Neuronal stem cell (in vitro differentiated cells): ENCODE measurements at regions not wholly inside any gene's neighbourhood (a gene's known extent, or its start where the extent isn't known, plus 50 kb on each side); places are given as distances from the start of the nearest gene placed in this dataset.

Experiments used
- DNase-seq: peaks from one replicate; pipeline ENCODE4 v3.0.0-alpha.2; 2013; ENCODE audit warnings: low spot score
- H2AFZ ChIP-seq: one replicate; pipeline ENCODE4 v1.6.1; 2013; ENCODE audit warnings: mild to moderate bottlenecking, low read length, inconsistent platforms
- H2AK5ac ChIP-seq: 2 replicates; pipeline ENCODE4 v1.6.1; 2013; ENCODE audit warnings: low read depth, mild to moderate bottlenecking, inconsistent platforms, low read length, moderate library complexity, mixed read lengths
- H2BK120ac ChIP-seq: 2 replicates; pipeline ENCODE4 v1.6.1; 2013; ENCODE audit warnings: low read depth, mild to moderate bottlenecking, inconsistent platforms, low read length, moderate library complexity, mixed read lengths
- H2BK12ac ChIP-seq: one replicate; pipeline ENCODE4 v1.6.1; 2013; ENCODE audit warnings: low read length, inconsistent platforms
- H2BK15ac ChIP-seq: 2 replicates; pipeline ENCODE4 v1.6.1; 2013; ENCODE audit warnings: mild to moderate bottlenecking, low read length, inconsistent platforms, mixed read lengths
- H2BK5ac ChIP-seq: one replicate; pipeline ENCODE4 v1.6.1; 2013; ENCODE audit warnings: inconsistent platforms, mild to moderate bottlenecking, low read length, moderate library complexity
- H3K14ac ChIP-seq: one replicate; pipeline ENCODE4 v1.6.1; 2013; ENCODE audit warnings: low read length, inconsistent platforms
- H3K18ac ChIP-seq: 2 replicates; pipeline ENCODE4 v1.6.1; 2013; ENCODE audit warnings: low read length, inconsistent platforms
- H3K23ac ChIP-seq: 2 replicates; pipeline ENCODE4 v1.6.1; 2013; ENCODE audit warnings: low read depth, mild to moderate bottlenecking, mixed read lengths, low read length, inconsistent platforms; ENCODE audit not compliant: poor library complexity
- H3K27ac ChIP-seq: replicated peaks from 3 replicates; pipeline ENCODE4 v1.5.1; 2013; ENCODE audit warnings: low read length, inconsistent platforms
- H3K27me3 ChIP-seq, 3 experiments: 2 replicates each; pipeline ENCODE4 v1.6.1; 2013; ENCODE audit warnings: low read length in 3 of 3, mild to moderate bottlenecking in 2 of 3, inconsistent platforms in 1 of 3, low read depth in 1 of 3, mixed read lengths in 1 of 3, moderate library complexity in 1 of 3; ENCODE audit not compliant: control insufficient read depth in 3 of 3, insufficient read depth in 3 of 3
- H3K36me3 ChIP-seq, 2 donors: replicated peaks in 1 of 2; 2 replicates each; pipeline ENCODE4 v1.6.1; 2013; ENCODE audit warnings: low read length in 2 of 2; ENCODE audit not compliant: control insufficient read depth in 2 of 2, insufficient read depth in 2 of 2
- H3K4ac ChIP-seq: 2 replicates; pipeline ENCODE4 v1.6.1; 2013; ENCODE audit warnings: inconsistent platforms, mild to moderate bottlenecking, low read length, moderate library complexity
- H3K4me1 ChIP-seq, 2 donors: 1 replicate in 1 of 2; 2 replicates in 1 of 2; pipeline ENCODE4 v1.6.1; 2013; ENCODE audit warnings: low read length in 2 of 2, low read depth in 1 of 2; ENCODE audit not compliant: control insufficient read depth in 2 of 2, insufficient read depth in 1 of 2
- H3K4me2 ChIP-seq: one replicate; pipeline ENCODE4 v1.6.1; 2013; ENCODE audit warnings: mild to moderate bottlenecking, low read length, inconsistent platforms; ENCODE audit not compliant: insufficient read depth, poor library complexity, severe bottlenecking
- H3K4me3 ChIP-seq, 2 donors: 2 replicates each; pipeline ENCODE4 v1.5.1; 2013; ENCODE audit warnings: low read length in 2 of 2, mild to moderate bottlenecking in 2 of 2, inconsistent platforms in 1 of 2, moderate library complexity in 1 of 2
- H3K79me1 ChIP-seq: one replicate; pipeline ENCODE4 v1.6.1; 2013; ENCODE audit warnings: low read depth, mild to moderate bottlenecking, inconsistent platforms, low read length, moderate library complexity
- H3K9ac ChIP-seq: one replicate; pipeline ENCODE4 v1.6.1; 2013; ENCODE audit warnings: mild to moderate bottlenecking, low read depth, low read length, inconsistent platforms; ENCODE audit not compliant: poor library complexity
- H3K9me3 ChIP-seq, 2 donors: replicated peaks in 1 of 2; 2 replicates each; pipeline versions ENCODE3 to v1.6.1; 2013; ENCODE audit warnings: low read length in 2 of 2, mild to moderate bottlenecking in 2 of 2, inconsistent platforms in 1 of 2, low read depth in 1 of 2, mixed read lengths in 1 of 2, moderate library complexity in 1 of 2; ENCODE audit not compliant: control insufficient read depth in 2 of 2, insufficient read depth in 1 of 2
- H4K8ac ChIP-seq: one replicate; pipeline ENCODE4 v1.6.1; 2013; ENCODE audit warnings: low read depth, mild to moderate bottlenecking, inconsistent platforms, low read length, moderate library complexity
- H4K91ac ChIP-seq: one replicate; pipeline ENCODE4 v1.6.1; 2013; ENCODE audit warnings: low read length, low read depth, mild to moderate bottlenecking, inconsistent platforms; ENCODE audit not compliant: poor library complexity
- WGBS, 2 donors: extraction: QIAGEN DNeasy Blood & Tissue Kit; methylation state at CpG; one replicate each; pipeline ENCODE4 v1.1.7; 2013; ENCODE audit warnings: missing lambda C conversion rate in 2 of 2, mixed read lengths in 1 of 2; ENCODE audit not compliant: insufficient read length in 2 of 2, insufficient replicate concordance in 1 of 2; ENCODE audit errors: extremely low coverage in 2 of 2; 5-methylcytosine and 5-hydroxymethylcytosine counted together

DNA sequence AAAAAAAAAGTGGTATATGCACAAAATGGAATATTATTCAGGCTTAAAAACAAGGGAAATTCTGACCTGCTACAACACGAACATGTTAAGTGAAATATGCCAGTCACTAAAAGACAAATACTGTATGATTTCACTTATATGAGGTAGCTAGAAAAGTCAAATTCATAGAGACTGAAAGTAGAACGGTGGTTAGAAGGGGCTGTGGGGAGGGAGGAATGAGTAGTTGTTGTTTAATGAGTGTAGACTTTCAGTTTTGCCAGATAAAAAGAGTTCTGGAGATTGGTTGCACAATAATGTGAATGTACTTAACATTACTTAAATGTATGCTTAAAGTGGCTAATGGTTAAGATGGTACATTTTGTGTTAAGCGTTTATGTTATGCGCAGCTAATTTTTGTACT is 79.5 kb upstream of the IL12B start:
- H3K14ac ChIP-seq = no peak overlapping the region
- no peak overlapping the region for H2BK12ac ChIP-seq
- DNase-seq = no peak
- no peak overlapping the region for H3K18ac ChIP-seq
- WGBS, 2 donors = no CpG with 5 or more reads among the region's 4 CpGs
- no peak overlapping the region for H2AK5ac ChIP-seq
- no peak overlapping the region for H2BK120ac ChIP-seq
- peaks cover 0 to 1% of the 10 kb centered on the region in 2 donors for H3K4me1 ChIP-seq
- no peaks in the 10 kb centered on the region for H3K36me3 ChIP-seq
- H3K79me1 ChIP-seq = no peaks in the 10 kb centered on the region
- H3K27me3 ChIP-seq = no peaks in the 10 kb centered on the region
- no peak overlapping the region for H2AFZ ChIP-seq
- H3K27ac ChIP-seq = no peak overlapping the region
- H2BK5ac ChIP-seq = no peak overlapping the region
- H3K4ac ChIP-seq = no peak overlapping the region
- H4K8ac ChIP-seq = no peak overlapping the region
- H3K23ac ChIP-seq = no peak overlapping the region
- no peak overlapping the region for H3K4me2 ChIP-seq
- H3K9me3 ChIP-seq = no peaks in the 10 kb centered on the region
- no peak overlapping the region for H3K4me3 ChIP-seq
- H4K91ac ChIP-seq = no peak overlapping the region
- H3K9ac ChIP-seq = no peak overlapping the region
- no peak overlapping the region for H2BK15ac ChIP-seq

DNA sequence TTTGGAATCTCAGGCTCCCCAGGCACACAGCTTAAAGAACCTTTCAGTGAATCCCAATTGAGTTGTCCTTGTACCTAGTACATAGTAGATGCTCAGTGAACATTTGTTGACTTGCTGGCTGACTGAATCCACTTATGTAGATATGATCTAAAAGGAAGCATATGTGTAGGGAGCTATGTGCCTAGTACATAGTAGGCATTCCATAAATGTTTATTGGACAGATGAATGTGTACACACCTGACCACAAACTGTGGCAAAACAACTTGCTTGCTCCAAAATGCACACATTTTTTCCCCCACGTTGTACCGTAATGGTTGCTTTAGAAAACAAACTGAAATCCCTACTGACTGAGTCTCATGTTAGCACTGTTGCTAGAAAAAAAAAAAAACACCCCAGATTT is 80.2 kb upstream of the IL12B start:
- Histone ChIP-seq H3K18ac (no peak overlapping the region), H3K9me3 (no peaks in the 10 kb centered on the region), H3K9ac (no peak overlapping the region), H3K4me1 (peaks cover 0 to 1% of the 10 kb centered on the region in 2 donors), H3K27ac (no peak overlapping the region), H3K4me3 (no peak overlapping the region), H3K23ac (no peak overlapping the region), H2AK5ac (no peak overlapping the region), H3K79me1 (no peaks in the 10 kb centered on the region), H2BK120ac (no peak overlapping the region), H3K27me3 (no peaks in the 10 kb centered on the region), H3K36me3 (no peaks in the 10 kb centered on the region), H2AFZ (no peak overlapping the region), H4K91ac (no peak overlapping the region), H2BK12ac (no peak overlapping the region), H2BK15ac (no peak overlapping the region), H2BK5ac (no peak overlapping the region), H3K4ac (no peak overlapping the region), H3K4me2 (no peak overlapping the region), H4K8ac (no peak overlapping the region), H3K14ac (no peak overlapping the region)
- WGBS, 2 donors = no CpG with 5 or more reads among the region's 2 CpGs
- DNase-seq = no peak

- Histone ChIP-seq H3K23ac (no peak overlapping the region), H2AFZ (no peak overlapping the region), H2BK5ac (no peak overlapping the region), H2BK15ac (no peak overlapping the region), H3K36me3 (no peaks in the 10 kb centered on the region), H3K18ac (no peak overlapping the region), H2AK5ac (no peak overlapping the region), H2BK12ac (no peak overlapping the region), H3K27me3 (no peaks in the 10 kb centered on the region), H3K4me3 (no peak overlapping the region), H3K79me1 (no peaks in the 10 kb centered on the region), H3K4me2 (no peak overlapping the region), H3K9me3 (no peaks in the 10 kb centered on the region), H4K8ac (no peak overlapping the region), H3K4ac (no peak overlapping the region), H2BK120ac (no peak overlapping the region), H3K14ac (no peak overlapping the region), H3K4me1 (peaks cover 0 to 1% of the 10 kb centered on the region in 2 donors), H3K27ac (no peak overlapping the region), H3K9ac (no peak overlapping the region), H4K91ac (no peak overlapping the region)
- no peak for DNase-seq
- WGBS, 2 donors = no CpG with 5 or more reads among the region's 6 CpGs
These were observed 80.8 kb upstream of the IL12B start for GRCh38 chr5:159411115-159411514.

DNA sequence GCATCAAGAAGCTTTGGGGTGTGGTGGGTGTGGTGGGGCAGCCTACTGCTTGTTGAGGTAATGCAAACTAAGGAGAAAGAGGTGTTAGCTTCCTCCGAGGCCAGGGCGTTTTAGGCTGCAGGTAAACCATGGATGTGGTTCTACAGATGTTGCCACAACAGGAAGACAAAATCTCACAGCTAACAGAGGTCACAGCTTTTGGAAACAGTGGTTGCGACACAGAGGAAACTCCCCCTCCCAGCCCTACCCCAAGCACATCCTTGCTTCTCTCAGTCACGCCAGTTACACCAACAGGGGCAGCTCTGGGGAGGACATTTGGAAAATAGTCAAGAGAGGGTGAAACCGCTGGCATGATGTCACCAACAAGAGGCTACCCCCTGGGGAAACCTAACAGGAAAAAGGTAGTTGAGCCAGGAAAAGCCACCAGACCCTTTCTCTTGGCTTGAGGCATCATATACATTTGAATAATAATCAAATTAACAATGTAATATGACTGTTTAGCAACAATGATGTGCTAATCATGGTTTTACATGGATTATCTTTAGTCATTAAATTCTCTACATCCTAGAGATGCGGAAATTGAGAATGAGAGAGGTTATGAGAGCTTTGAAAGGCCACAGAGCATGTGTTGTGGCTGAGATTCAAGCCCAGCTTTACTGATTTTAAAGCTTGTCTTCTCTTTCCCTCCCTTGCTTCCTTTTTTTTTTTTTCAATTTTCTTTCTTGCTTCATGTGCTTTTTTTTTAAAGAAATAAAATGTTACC is 82.2 kb upstream of the IL12B start:
- Histone ChIP-seq H3K23ac (no peak overlapping the region), H3K4me3 (no peak overlapping the region), H3K4me1 (no peaks in the 10 kb centered on the region), H3K18ac (peak overlapping the region; percentile 27), H3K9ac (no peak overlapping the region), H2BK5ac (no peak overlapping the region), H2AK5ac (no peak overlapping the region), H3K9me3 (no peaks in the 10 kb centered on the region), H3K27me3 (no peaks in the 10 kb centered on the region), H2BK120ac (no peak overlapping the region), H4K8ac (no peak overlapping the region), H3K4ac (no peak overlapping the region), H3K36me3 (no peaks in the 10 kb centered on the region), H3K14ac (no peak overlapping the region), H2BK12ac (no peak overlapping the region), H3K79me1 (no peaks in the 10 kb centered on the region), H2AFZ (no peak overlapping the region), H3K27ac (no peak overlapping the region), H4K91ac (no peak overlapping the region), H3K4me2 (no peak overlapping the region), H2BK15ac (no peak overlapping the region)
- DNase-seq = no peak
- WGBS, 2 donors = no CpG with 5 or more reads among the region's 6 CpGs
